ENCODE measurements at regions not wholly inside any gene's neighbourhood (a gene's known extent, or its start where the extent isn't known, plus 50 kb on each side); places are given as distances from the start of the nearest gene placed in this dataset.
A peak's percentile ranks its signal among the peaks of the same experiment; 100 is the strongest.
"Not testable (repeated sequence)": the region's sequence is repeated elsewhere in the genome, so short reads cannot be mapped to it uniquely, and the experiment has no call there.

DNA sequence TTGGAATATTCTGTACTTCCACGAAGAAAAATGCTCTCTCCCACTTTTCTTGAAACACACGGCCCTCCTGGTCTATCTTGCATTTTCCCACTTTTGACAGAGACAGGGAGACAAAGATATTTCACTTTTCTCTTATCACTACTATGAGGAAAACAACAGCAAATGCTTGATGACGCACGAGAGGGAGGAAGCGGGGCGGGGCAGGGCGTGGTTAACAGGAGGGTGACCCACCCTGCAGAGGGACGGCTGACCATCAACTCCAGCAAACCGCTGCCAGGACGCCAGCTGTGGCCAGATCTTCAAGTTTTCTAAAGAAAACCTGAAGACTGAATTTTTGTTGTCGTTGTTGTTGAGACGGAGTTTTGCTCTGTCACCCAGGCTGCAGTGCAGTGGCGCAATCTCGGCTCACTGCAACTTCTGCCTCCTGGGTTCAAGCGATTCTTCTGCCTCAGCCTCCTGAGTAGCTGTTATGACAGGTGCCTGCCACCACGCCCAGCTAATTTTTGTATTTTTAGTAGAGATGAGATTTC is 63.8 kb downstream of the NSUN5 start:
- peak; percentile 1 for DNase-seq

DNA sequence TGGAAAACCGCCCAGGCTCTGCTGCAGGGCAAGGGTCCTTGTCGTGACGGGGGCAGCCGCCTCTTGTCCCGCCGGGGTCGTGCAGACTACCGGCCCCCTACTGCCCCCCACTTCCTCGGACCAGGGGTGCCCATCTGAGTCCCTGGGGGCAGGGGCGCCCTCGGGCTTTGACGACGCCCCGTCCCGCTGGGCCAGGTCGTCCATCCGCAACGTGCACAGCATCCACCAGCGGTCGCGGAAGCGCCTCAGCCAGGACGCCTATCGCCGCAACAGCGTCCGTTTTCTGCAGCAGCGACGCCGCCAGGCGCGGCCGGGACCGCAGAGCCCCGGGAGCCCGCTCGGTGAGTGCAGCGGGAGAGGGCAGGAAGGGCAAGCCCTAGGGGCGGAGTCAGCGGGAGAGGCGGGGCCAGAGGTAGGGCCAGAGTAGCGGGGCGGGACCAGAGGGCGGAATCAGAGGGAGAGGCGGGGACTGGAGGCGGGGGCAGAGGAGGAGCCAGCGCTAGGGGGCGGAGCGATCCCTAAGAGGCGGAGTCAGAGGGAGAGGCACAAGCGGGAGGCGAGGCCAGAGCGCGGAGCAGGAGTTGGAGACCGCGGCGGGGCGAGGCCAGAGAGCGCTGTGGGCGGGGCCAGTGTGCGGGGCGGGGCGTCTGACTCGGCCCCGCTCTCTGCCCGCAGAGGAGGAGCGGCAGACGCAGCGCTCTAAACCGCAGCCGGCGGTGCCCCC is 73.5 kb downstream of the NSUN5 start:
- peak; percentile 91 for DNase-seq

- not testable (repeated sequence) for DNase-seq
Measured at GRCh38 chr7:73225745-73226144, 82.9 kb downstream of the NSUN5 start.

- not testable (repeated sequence) for DNase-seq
Measured at GRCh38 chr7:73221724-73222123, 86.9 kb downstream of the NSUN5 start.

GRCh38 chr7:73220766-73221370 is 87.8 kb downstream of the NSUN5 start:
- not testable (repeated sequence) for DNase-seq

DNA sequence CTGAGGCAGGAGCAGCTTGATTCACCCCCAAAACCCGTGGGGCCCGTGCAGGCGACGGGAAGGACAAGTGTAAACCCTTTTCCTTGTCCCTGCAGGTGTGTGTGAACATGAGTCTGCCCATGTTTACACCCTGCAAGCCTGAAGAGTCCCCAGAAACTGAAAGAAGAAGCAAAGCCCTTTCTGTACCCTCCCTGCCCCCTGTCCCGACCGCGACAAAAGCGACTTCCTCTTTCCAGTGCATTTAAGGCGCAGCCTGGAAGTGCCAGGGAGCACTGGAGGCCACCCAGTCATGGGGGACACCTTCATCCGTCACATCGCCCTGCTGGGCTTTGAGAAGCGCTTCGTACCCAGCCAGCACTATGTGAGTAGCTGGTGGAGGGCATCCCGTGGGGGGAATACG is 88.3 kb downstream of the NSUN5 start:
- DNase-seq, result not testable (repeated sequence)

DNA sequence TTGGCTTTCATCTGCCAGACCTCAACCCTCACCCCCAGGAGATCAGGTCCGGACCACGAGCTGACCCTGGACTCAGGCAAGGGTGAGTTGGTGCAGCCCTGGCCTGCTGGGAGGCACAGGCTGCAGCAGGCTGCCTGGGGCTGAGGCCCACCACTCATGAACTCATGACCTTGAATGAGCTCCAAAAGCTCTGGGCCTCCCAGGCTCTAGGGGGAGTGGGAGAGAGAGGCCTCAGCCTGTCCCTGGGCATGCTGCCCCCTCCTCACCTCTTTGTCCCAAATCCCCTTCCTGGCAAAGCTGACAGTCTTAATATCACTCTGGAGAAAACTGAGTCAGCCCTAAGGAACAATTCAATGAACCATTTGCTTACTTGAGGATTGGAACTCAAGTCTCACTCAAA is 89.8 kb downstream of the NSUN5 start:
- DNase-seq, result not testable (repeated sequence)

GRCh38 chr7:73216046-73216675 is 92.5 kb downstream of the NSUN5 start:
- DNase-seq, result not testable (repeated sequence)

DNA sequence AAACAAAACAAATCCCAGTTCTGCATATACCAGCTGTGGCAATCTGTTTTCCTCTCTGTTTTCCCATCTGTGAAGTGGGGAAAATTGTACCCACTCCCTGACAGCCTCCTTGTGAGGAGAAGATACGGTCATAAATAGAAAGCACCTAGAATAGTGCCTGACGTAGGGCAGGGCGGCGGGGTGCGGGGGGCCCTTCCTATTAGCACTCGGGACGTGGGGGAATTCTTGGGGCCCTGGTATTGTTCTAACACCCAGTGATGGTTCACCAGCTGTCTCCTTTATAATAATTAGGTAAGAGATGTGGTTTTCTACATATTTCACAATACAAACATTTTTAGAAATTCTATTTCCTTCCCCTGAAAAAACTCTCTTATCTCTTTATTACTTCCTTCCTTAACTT is 93.4 kb downstream of the NSUN5 start:
- DNase-seq, result not testable (repeated sequence)

- peak; percentile 6 for DNase-seq
Measured at GRCh38 chr7:73214471-73214870, 94.2 kb downstream of the NSUN5 start.

DNA sequence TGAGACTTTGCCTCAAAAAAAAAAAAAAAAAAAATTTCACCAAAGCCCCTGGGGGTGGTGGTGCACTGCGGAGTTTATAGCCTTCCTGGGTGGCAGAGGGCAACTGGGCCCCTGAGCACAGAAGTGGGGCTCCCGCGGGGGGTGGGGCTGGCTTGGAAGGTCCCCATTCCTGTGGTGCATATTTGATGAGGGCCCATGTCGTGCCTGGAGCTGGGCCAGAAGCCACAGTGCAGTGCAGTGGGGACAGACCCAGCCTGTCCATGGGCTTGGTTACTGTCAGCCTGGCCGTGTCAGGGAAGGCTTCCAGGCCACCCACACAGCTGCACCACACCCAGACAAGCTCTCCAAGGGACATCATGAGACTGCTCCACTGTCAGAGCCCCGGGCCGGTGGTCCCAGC is 95.5 kb downstream of the NSUN5 start:
- peak; percentile 1 for DNase-seq

- not testable (repeated sequence) for DNase-seq
Measured at GRCh38 chr7:73205594-73205993, 103.0 kb downstream of the NSUN5 start.

DNA sequence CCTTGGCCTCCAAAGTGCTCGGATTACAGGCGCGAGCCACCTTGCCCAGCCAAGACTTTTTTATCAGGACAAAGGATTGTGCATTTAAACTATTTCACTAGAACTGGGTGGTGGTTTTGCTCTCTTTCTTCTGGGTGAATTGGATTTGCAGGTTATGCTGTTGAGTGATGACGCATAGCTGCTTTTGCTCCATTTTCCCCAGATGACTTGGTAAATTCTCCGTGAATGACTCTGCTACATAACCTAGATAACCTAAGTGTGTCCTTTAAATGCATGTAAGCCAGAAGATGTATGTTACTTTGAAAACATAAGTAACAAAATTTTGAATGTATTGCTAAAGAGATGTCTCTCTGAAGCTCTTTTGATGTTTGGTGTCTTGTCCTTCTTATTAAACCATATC is 103.7 kb downstream of the NSUN5 start:
- not testable (repeated sequence) for DNase-seq

GRCh38 chr7:73203312-73203711 is 105.3 kb downstream of the NSUN5 start:
- DNase-seq, result not testable (repeated sequence)

- DNase-seq, result not testable (repeated sequence)
Measured at GRCh38 chr7:73201264-73201663, 107.4 kb downstream of the NSUN5 start.

DNA sequence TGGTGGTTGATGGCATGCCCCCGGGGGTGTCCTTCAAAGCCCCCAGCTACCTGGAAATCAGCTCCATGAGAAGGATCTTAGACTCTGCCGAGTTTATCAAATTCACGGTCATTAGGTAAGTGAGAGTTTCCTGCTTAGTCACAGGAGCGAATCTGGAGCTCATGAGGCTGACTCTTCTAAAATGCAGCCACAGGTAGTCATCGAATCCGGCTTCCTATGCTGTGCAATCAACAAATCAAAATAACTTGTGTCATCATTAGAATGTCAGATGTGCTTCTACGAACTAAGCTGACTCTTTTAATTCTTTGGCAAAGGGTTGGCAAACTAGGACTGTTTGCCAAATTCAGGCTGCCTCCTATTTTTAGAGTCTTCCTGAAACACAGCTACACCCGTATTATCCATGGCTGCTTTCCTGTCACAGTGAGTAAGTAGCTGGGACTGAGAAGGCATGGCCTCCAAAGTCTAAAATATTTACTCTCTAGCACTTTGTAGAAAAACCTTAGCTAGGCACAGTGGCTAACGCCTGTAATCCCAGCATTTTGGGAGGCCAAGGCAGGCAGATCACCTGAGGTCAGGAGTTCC is 108.0 kb downstream of the NSUN5 start:
- not testable (repeated sequence) for DNase-seq

GRCh38 chr7:73193991-73194390 is 108.2 kb upstream of the SPDYE9 start:
- DNase-seq, result not testable (repeated sequence)

DNA sequence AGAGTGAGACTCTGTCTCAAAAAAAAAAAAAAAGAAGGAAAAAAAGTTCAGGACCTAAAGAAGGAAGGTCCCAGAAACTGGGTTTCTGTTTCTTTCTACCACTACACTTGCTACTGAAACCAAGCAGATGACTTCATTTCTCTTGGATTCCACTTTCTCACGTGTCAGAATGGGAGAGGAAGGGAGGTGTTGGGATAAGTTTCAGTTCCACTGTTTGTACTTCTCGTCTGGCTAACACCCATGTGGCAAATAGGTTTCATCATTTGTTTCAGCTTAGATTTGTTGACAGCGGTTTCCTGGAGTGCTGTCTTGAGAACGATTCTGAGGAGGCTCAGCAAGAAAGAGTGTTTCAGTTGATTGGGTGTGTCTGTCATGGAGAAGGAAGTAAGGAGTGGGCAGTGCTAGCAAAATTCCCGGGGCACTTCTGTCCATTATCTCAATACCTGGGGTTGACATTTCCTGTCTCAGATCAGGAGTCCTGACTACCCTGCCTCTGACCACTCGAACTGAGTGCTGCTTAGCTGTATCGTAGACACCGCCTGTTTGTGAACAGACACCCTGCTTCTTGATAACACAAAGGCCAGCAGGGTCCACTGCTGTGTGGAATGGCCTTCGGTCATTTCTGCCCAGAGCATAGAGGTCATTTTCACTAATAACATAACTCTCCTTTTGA is 104.8 kb upstream of the SPDYE9 start:
- DNase-seq, result not testable (repeated sequence)

GRCh38 chr7:73188287-73188686 is 102.4 kb upstream of the SPDYE9 start:
- not testable (repeated sequence) for DNase-seq

DNA sequence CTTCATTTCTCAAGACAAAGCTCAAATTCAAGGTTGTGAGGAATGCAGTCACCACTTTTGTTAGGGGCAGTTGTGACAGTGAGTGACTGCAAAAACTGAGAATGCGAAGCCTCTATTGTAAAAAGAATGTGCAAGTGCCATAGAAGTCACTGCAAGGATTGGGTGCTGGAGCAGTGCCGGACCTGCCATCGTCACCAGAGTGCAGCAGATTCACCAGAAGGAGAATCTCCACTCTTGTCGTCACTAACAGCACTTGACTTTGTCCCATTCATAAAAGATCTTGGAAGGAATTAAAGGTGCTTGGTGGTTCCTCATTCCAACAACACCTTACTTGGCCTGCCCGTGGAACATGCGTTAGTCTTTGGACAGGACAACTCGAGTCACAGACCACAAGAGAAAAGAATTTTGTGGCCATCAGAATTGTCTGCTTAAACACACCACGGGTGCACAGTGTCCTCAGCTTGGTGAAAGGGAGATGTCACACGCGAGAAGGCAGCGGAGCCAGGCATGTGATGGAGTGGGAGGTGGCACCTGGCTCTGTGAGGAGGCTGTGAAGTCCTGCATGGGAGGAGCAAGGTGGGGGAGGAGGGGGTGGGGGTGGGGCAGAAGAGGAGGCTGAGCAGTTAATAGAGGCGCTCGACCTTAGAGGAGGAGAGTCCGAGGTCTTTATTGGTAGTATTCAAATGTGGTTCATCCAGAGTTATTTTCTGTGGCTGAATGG is 100.9 kb upstream of the SPDYE9 start:
- DNase-seq, result not testable (repeated sequence)

DNA sequence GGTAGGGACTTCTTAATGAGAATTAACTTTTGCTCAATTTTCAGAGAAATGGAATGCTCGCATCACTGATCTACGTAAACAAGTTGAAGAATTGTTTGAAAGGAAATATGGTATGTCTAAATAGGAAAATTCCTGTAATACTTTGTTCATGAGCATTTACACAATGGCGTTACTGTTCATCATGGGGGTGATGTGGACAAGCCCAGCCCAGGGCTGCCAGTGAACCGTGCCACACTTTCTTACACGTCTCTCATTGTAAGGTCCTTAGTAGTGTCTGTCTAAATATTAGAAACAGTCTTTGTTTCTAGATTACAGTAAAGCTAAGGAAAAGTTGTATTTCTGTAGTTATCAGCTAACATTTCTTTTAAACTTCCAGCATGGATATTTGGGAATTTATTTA is 91.0 kb upstream of the SPDYE9 start:
- not testable (repeated sequence) for DNase-seq

GRCh38 chr7:73175322-73175721 is 89.5 kb upstream of the SPDYE9 start:
- not testable (repeated sequence) for DNase-seq

Data from CD4-positive, alpha-beta T cell treated with Interferon gamma for 1 hour (primary cell).